ENCODE measurements at regions not wholly inside any gene's neighbourhood (a gene's known extent, or its start where the extent isn't known, plus 50 kb on each side); places are given as distances from the start of the nearest gene placed in this dataset.

DNA sequence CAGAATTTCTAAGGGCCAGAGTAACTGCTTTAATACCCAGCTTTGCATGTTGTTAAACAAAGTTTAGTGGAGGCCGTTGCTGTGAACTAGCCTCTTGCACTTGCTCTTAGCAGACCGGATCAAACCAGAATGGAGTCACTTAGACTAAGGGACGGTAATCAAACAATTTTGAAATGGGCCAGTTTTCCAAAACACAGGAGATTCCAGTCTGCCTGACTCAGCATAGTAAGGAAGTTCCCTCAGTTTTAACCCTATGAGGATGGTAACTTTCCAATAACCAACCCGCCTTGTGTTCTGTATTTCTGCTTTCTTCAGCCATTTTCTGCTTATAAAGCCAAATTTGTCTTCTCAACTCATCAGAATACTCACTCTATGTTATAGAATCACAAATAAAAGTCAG, 77.2 kb upstream of the WDR72 start:
- no peaks in the 10 kb centered on the region for H3K9me3 Mint-ChIP-seq
- H3K36me3 Mint-ChIP-seq (ENCODE audit: low read depth): no peaks in the 10 kb centered on the region
- no peak overlapping the region for H3K4me3 Mint-ChIP-seq
- TF ChIP-seq, protein P1, sequence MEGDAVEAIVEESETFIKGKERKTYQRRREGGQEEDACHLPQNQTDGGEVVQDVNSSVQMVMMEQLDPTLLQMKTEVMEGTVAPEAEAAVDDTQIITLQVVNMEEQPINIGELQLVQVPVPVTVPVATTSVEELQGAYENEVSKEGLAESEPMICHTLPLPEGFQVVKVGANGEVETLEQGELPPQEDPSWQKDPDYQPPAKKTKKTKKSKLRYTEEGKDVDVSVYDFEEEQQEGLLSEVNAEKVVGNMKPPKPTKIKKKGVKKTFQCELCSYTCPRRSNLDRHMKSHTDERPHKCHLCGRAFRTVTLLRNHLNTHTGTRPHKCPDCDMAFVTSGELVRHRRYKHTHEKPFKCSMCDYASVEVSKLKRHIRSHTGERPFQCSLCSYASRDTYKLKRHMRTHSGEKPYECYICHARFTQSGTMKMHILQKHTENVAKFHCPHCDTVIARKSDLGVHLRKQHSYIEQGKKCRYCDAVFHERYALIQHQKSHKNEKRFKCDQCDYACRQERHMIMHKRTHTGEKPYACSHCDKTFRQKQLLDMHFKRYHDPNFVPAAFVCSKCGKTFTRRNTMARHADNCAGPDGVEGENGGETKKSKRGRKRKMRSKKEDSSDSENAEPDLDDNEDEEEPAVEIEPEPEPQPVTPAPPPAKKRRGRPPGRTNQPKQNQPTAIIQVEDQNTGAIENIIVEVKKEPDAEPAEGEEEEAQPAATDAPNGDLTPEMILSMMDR (conservative IDR thresholded peaks at IDR 0.05): no peak
- no peaks in the 10 kb centered on the region for H3K4me1 Mint-ChIP-seq
- DNase-seq (ENCODE audit: low read depth, low spot score): no peak
- peaks cover 2% of the 10 kb centered on the region for H3K27me3 Mint-ChIP-seq (ENCODE audit: low read depth)
- no peak overlapping the region for H3K27ac Mint-ChIP-seq (ENCODE audit: unreplicated experiment)

DNA sequence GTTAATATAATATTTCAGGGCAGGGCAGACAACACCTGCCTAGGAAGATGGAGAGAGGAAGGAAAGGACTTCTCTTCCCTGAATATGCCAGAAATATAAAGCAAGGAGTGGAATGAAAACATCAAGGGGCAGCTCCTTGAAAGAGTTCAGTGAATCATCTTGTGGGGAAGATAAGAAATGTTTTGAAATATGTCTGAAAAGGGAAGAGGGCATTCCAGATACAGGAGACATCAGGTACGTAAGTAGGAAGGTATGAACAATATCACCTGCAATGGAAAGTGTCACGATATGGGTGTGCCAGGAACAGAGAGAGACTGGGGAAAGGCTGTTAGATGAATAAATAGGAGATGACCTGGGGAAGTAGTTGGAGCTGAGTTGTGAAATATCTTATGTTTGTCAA, 75.8 kb upstream of the WDR72 start:
- H3K4me1 Mint-ChIP-seq: peaks cover 5% of the 10 kb centered on the region

DNA sequence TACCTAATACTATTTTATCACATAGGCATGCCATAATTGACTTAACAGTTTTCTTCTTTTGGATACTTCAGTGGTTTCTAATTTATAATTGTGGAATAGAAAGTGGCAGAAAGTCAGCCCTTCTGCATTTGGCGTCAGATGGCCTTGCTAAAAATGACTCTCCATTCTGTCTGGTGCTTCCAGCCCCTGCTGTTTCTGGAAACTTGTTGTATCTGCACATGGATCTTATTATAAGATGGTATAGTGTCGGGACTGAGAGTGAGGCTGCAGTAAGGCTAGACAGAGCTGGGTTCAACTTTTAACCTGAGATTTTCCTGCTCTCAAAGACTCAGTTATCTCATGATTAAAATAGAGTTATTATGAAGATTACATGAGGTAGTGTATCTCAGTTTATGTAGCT, 74.8 kb upstream of the WDR72 start:
- H3K27me3 Mint-ChIP-seq (ENCODE audit: low read depth): peaks cover 2% of the 10 kb centered on the region
- H3K4me1 Mint-ChIP-seq: peaks cover 14% of the 10 kb centered on the region
- no peaks in the 10 kb centered on the region for H3K36me3 Mint-ChIP-seq (ENCODE audit: low read depth)
- no peak overlapping the region for H3K4me3 Mint-ChIP-seq
- H3K9me3 Mint-ChIP-seq: no peaks in the 10 kb centered on the region
- no peak for DNase-seq (ENCODE audit: low read depth, low spot score)
- TF ChIP-seq, protein P1 (conservative IDR thresholded peaks at IDR 0.05): no peak
- no peak overlapping the region for H3K27ac Mint-ChIP-seq (ENCODE audit: unreplicated experiment)

More for the DNA sequence above, 75.8 kb upstream of the WDR72 start:
- TF ChIP-seq, protein P1 (conservative IDR thresholded peaks at IDR 0.05): no peak
- no peaks in the 10 kb centered on the region for H3K9me3 Mint-ChIP-seq
- DNase-seq (ENCODE audit: low read depth, low spot score): no peak
- H3K4me3 Mint-ChIP-seq: no peak overlapping the region
- peaks cover 2% of the 10 kb centered on the region for H3K27me3 Mint-ChIP-seq (ENCODE audit: low read depth)
- H3K36me3 Mint-ChIP-seq (ENCODE audit: low read depth): no peaks in the 10 kb centered on the region
- H3K27ac Mint-ChIP-seq (ENCODE audit: unreplicated experiment): no peak overlapping the region

DNA sequence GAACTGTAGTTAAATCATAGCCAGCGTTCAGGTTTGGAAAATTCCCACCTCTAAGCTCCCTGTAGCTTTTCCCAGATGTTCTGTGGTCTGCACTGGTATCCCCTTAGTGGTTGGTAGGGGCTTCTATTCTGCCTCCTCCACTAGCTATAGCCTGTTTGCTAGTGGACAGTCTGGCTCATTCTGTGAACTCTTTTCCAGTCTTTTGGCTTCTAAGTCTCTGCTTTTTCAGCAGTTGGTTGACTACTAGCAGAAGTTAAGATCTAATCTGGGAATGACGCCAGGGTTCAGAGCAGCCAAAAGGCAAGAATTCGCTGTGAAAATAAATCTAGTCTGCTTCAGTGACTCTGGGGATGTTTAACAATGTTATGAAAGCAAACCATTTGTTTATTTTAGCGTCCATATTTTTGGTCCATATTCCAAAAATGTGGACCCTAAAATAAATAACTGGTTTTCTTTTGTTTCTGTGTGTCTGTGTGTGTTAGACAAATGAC, 73.7 kb upstream of the WDR72 start:
- Mint-ChIP-seq H3K4me3 (no peak overlapping the region), H3K27me3 (ENCODE audit: low read depth) (peaks cover 2% of the 10 kb centered on the region), H3K27ac (ENCODE audit: unreplicated experiment) (no peak overlapping the region), H3K9me3 (no peaks in the 10 kb centered on the region), H3K4me1 (peaks cover 14% of the 10 kb centered on the region), H3K36me3 (ENCODE audit: low read depth) (no peaks in the 10 kb centered on the region)
- TF ChIP-seq, protein P1 (conservative IDR thresholded peaks at IDR 0.05): no peak
- DNase-seq (ENCODE audit: low read depth, low spot score): no peak

DNA sequence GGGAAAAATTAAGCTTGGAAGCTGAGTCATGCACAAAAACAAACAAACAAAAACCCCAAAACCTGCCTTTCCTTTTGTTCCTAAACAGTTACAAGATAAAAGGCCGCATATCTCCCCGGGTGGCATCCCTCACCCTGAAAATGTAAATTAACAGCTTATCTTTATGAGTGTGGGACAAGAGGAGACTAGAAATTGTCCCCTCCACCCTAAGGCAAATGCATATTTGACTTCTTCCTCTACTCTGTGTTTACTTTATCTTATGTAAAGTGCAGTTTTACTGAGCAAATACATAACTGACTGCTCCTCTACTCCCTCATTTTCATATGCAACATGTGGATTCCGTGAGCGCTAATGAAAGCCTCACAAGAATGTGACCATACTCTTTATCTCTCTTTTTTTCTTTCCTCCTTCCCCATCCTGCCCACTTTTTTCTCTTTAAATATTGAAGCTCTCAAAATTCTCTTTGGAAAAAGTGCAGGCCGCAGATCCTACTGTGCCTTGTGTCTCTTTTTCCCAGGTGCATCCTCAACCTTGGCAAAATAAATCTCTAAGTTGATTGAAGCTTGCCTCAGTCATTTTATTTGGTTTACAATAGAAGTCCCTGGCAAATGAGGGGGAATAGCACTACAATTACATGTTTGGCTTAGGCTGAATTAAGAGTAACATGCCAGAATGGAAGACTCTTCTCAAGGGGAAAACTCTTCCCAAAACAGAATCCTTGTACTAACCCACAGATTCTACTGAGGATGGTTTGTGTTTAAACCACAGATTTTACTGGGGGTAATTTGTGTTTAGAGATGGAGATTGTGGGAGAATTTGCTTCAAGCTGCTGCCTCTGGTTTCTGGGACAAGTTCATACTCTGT, 72.7 kb upstream of the WDR72 start:
- Mint-ChIP-seq H3K4me3 (no peak overlapping the region), H3K4me1 (peaks cover 14% of the 10 kb centered on the region)

More for the DNA sequence above, 72.7 kb upstream of the WDR72 start:
- Mint-ChIP-seq H3K27me3 (ENCODE audit: low read depth) (peaks cover 2% of the 10 kb centered on the region), H3K9me3 (no peaks in the 10 kb centered on the region), H3K27ac (ENCODE audit: unreplicated experiment) (no peak overlapping the region), H3K36me3 (ENCODE audit: low read depth) (no peaks in the 10 kb centered on the region)
- TF ChIP-seq, protein P1 (conservative IDR thresholded peaks at IDR 0.05): no peak
- no peak for DNase-seq (ENCODE audit: low read depth, low spot score)
